ENCODE measurements at regions not wholly inside any gene's neighbourhood (a gene's known extent, or its start where the extent isn't known, plus 50 kb on each side); places are given as distances from the start of the nearest gene placed in this dataset.

DNA sequence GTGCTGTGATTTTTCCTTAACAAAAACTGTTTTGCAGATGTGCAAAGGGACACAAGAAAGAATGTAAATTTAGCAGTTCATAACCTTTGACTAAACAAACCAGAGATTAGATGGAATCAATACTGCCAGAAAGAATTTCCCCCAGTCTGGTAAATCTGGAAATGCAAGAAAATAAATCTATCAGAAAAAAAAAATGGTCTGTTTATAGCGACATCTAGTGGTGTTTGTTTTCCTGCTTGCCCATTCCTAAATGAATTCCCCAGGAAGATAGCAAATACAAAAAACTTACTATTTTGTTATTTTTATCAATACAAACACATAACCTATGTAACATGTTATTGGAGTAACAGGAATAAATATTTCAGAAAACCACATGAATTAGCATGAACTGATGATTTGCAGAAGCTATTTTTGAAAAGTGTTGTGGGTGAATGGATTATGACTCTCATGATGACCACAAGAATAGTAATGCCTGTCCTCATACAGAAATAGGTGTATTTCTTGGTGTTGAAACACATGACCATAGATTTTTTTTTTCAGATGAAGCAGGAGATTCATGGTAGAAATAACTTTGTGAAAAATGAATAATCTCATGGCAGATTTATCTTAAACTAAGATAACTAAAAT is 1703.8 kb downstream of the MAT2B start:
- peak; percentile 62 for FAIRE-seq
- ChIA-PET CTCF (interaction anchor here (0.7 to 2.6 kb wide), 5 partner anchors 10 to 687 kb away, joined by 3 to 8 read pairs (median 4); no protein-coding TSS in a partner anchor), RAD21 (ENCODE audit: unreplicated experiment) (no interaction called here)
- TF ChIP-seq SRF (IDR thresholded peaks at IDR 0.05; ENCODE audit: low read depth in 2 of 2, low read length in 2 of 2) (no peak), RFX5 (IDR thresholded peaks at IDR 0.05; ENCODE audit: low read depth, low read length) (no peak), SIN3A (IDR thresholded peaks at IDR 0.05; ENCODE audit: low read depth, low read length) (no peak), RAD21 (IDR thresholded peaks at IDR 0.05; ENCODE audit: insufficient read depth, low read depth, low read length) (peak; percentile 60), FOS (IDR thresholded peaks at IDR 0.05; ENCODE audit: borderline replicate concordance, extremely low read depth, insufficient read length) (no peak)
- TF ChIP-seq, protein P1, sequence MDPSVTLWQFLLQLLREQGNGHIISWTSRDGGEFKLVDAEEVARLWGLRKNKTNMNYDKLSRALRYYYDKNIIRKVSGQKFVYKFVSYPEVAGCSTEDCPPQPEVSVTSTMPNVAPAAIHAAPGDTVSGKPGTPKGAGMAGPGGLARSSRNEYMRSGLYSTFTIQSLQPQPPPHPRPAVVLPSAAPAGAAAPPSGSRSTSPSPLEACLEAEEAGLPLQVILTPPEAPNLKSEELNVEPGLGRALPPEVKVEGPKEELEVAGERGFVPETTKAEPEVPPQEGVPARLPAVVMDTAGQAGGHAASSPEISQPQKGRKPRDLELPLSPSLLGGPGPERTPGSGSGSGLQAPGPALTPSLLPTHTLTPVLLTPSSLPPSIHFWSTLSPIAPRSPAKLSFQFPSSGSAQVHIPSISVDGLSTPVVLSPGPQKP (IDR thresholded peaks at IDR 0.05; ENCODE audit: low read depth, low read length) = no peak
- TF ChIP-seq, protein P2, sequence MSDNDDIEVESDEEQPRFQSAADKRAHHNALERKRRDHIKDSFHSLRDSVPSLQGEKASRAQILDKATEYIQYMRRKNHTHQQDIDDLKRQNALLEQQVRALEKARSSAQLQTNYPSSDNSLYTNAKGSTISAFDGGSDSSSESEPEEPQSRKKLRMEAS (IDR thresholded peaks at IDR 0.05; ENCODE audit: low read depth, low read length) = no peak
- TF ChIP-seq, protein P3, sequence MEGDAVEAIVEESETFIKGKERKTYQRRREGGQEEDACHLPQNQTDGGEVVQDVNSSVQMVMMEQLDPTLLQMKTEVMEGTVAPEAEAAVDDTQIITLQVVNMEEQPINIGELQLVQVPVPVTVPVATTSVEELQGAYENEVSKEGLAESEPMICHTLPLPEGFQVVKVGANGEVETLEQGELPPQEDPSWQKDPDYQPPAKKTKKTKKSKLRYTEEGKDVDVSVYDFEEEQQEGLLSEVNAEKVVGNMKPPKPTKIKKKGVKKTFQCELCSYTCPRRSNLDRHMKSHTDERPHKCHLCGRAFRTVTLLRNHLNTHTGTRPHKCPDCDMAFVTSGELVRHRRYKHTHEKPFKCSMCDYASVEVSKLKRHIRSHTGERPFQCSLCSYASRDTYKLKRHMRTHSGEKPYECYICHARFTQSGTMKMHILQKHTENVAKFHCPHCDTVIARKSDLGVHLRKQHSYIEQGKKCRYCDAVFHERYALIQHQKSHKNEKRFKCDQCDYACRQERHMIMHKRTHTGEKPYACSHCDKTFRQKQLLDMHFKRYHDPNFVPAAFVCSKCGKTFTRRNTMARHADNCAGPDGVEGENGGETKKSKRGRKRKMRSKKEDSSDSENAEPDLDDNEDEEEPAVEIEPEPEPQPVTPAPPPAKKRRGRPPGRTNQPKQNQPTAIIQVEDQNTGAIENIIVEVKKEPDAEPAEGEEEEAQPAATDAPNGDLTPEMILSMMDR (IDR thresholded peaks at IDR 0.05 in 2 of 3, conservative IDR thresholded peaks at IDR 0.05 in 1 of 3; ENCODE audit: control insufficient read depth in 2 of 3, extremely low read depth in 1 of 3, insufficient read depth in 1 of 3, low read depth in 3 of 3, low read length in 3 of 3) = peak; percentile 50 to 53 (median 53); a peak in 5 of 6 replicates
- TF ChIP-seq, protein P4, sequence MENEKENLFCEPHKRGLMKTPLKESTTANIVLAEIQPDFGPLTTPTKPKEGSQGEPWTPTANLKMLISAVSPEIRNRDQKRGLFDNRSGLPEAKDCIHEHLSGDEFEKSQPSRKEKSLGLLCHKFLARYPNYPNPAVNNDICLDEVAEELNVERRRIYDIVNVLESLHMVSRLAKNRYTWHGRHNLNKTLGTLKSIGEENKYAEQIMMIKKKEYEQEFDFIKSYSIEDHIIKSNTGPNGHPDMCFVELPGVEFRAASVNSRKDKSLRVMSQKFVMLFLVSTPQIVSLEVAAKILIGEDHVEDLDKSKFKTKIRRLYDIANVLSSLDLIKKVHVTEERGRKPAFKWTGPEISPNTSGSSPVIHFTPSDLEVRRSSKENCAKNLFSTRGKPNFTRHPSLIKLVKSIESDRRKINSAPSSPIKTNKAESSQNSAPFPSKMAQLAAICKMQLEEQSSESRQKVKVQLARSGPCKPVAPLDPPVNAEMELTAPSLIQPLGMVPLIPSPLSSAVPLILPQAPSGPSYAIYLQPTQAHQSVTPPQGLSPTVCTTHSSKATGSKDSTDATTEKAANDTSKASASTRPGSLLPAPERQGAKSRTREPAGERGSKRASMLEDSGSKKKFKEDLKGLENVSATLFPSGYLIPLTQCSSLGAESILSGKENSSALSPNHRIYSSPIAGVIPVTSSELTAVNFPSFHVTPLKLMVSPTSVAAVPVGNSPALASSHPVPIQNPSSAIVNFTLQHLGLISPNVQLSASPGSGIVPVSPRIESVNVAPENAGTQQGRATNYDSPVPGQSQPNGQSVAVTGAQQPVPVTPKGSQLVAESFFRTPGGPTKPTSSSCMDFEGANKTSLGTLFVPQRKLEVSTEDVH (IDR thresholded peaks at IDR 0.05; ENCODE audit: low read depth, partially characterized antibody) = no peak
- TF ChIP-seq, protein P5, sequence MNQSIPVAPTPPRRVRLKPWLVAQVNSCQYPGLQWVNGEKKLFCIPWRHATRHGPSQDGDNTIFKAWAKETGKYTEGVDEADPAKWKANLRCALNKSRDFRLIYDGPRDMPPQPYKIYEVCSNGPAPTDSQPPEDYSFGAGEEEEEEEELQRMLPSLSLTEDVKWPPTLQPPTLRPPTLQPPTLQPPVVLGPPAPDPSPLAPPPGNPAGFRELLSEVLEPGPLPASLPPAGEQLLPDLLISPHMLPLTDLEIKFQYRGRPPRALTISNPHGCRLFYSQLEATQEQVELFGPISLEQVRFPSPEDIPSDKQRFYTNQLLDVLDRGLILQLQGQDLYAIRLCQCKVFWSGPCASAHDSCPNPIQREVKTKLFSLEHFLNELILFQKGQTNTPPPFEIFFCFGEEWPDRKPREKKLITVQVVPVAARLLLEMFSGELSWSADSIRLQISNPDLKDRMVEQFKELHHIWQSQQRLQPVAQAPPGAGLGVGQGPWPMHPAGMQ (IDR thresholded peaks at IDR 0.05; ENCODE audit: borderline replicate concordance) = no peak

More for the DNA sequence above, 1703.8 kb downstream of the MAT2B start:
- no peak overlapping the region for H2AFZ ChIP-seq (ENCODE audit: control insufficient read depth, low read depth, low read length)
- ATAC-seq = no peak
- no TSS peak for BruUV-seq (replicated peaks)
- H3K4me1 ChIP-seq (ENCODE audit: control insufficient read depth, insufficient read depth, low read length) = no peaks in the 10 kb centered on the region
- no peaks in the 10 kb centered on the region for H4K20me1 ChIP-seq (ENCODE audit: control insufficient read depth, insufficient read depth)
- WGBS (ENCODE audit: insufficient coverage, insufficient replicate concordance, low lambda C conversion rate, missing lambda C conversion rate) = 5% methylated on average over 1 of the region's 1 CpG
- no peak for DNase-seq (ENCODE audit: low read depth, low spot score)
- in situ Hi-C loops (cut with MboI) (loop anchor here (10.0 to 25.0 kb wide), 2 partner anchors 1197 to 1644 kb away; no protein-coding TSS in a partner anchor), intact Hi-C loops (cut with micrococcal nuclease; ENCODE audit: unreplicated experiment) (loop anchor here (2.0 to 5.0 kb wide), 5 partner anchors 180 to 1644 kb away; no protein-coding TSS in a partner anchor)
- H3K27ac ChIP-seq (ENCODE audit: control insufficient read depth, insufficient read depth) = no peak overlapping the region
- no peak overlapping the region for H3K4me3 ChIP-seq
- H3K9ac ChIP-seq (ENCODE audit: control insufficient read depth, insufficient read depth, low read length) = no peak overlapping the region
- ChIA-PET POLR2A (no interaction called here), SMC1A (ENCODE audit: uncharacterized antibody, unreplicated experiment) (interaction anchor here (0.6 to 1.3 kb wide), 3 partner anchors 10 to 1513 kb away, joined by 3 read pairs; no protein-coding TSS in a partner anchor)
- H3K9me3 ChIP-seq (replicated peaks; ENCODE audit: control insufficient read depth, insufficient read depth, low read length) = no peaks in the 10 kb centered on the region
- H3K79me2 ChIP-seq (ENCODE audit: control insufficient read depth, insufficient read depth, low read length) = no peaks in the 10 kb centered on the region
- H3K36me3 ChIP-seq (ENCODE audit: control insufficient read depth in 2 of 2, insufficient read depth in 2 of 2, low read length in 1 of 2) = no peaks in the 10 kb centered on the region
- H3K27me3 ChIP-seq (replicated peaks in 1 of 2; ENCODE audit: control insufficient read depth in 2 of 2, insufficient read depth in 2 of 2, low read length in 1 of 2) = no peaks in the 10 kb centered on the region
- H3K4me2 ChIP-seq (ENCODE audit: control insufficient read depth, insufficient read depth) = no peak overlapping the region

Measured in GM12878 (cell line).